ENCODE measurements at regions not wholly inside any gene's neighbourhood (a gene's known extent, or its start where the extent isn't known, plus 50 kb on each side); places are given as distances from the start of the nearest gene placed in this dataset.

DNA sequence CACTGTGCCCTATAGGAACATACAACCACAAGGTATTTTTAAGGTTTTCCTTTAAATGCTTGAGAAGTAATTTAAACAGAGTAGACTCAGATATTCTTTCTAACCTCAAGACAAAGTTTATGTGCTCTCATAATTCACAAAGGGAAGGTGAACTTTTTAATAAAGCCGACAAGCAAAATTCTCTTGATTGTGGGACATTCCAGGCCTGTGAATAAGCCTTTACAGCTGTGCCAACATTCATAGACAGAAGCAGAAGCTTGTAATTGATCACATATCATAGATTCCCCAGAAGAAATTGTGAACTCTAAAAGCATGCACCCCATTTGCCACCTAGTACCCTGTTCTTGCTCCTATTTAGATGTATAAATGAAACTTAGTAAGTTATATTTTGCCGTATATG lies 1107.8 kb upstream of the SEMA6A start:
- TF ChIP-seq CTCF (IDR thresholded peaks at IDR 0.05): no peak
- TF ChIP-seq POLR2A (IDR thresholded peaks at IDR 0.05): no peak
